ENCODE measurements at regions not wholly inside any gene's neighbourhood (a gene's known extent, or its start where the extent isn't known, plus 50 kb on each side); places are given as distances from the start of the nearest gene placed in this dataset.

DNA sequence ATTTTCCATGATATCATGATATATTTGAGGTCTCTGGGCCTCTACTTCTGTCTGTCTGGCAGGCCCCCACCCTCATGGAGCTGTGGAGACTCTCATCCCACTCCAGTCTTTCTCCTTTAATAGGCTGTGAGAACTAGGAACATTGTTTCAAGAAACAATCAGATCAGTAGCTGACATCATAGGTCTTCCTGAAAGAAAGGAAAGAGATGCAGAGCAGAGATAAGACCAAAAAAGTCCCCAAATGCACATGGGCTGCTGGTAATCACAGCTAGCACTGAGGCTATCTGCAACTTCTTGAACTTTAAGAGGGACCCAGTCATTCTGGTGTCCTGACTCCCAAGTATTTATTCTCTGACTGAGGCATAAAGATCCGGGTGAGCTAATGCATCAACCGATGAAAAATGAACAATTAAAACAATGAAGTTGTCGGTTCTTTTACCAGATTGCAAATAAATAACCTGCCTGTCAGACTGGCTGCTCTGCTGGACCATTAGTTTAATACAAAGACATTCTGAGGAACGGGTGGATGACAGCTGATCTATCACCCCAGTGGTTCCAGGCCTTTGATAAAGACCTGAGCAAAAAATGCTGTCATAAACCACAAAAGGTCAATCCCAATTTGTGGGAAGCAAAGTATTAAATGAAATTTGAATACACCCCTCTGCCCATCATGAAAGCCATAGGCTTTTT lies 780.8 kb upstream of the GOLIM4 start:
- TF ChIP-seq, protein P1, sequence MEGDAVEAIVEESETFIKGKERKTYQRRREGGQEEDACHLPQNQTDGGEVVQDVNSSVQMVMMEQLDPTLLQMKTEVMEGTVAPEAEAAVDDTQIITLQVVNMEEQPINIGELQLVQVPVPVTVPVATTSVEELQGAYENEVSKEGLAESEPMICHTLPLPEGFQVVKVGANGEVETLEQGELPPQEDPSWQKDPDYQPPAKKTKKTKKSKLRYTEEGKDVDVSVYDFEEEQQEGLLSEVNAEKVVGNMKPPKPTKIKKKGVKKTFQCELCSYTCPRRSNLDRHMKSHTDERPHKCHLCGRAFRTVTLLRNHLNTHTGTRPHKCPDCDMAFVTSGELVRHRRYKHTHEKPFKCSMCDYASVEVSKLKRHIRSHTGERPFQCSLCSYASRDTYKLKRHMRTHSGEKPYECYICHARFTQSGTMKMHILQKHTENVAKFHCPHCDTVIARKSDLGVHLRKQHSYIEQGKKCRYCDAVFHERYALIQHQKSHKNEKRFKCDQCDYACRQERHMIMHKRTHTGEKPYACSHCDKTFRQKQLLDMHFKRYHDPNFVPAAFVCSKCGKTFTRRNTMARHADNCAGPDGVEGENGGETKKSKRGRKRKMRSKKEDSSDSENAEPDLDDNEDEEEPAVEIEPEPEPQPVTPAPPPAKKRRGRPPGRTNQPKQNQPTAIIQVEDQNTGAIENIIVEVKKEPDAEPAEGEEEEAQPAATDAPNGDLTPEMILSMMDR (IDR thresholded peaks at IDR 0.05 in 2 of 3, conservative IDR thresholded peaks at IDR 0.05 in 1 of 3; ENCODE audit: borderline replicate concordance in 1 of 3, insufficient read depth in 1 of 3, low read depth in 2 of 3, low read length in 2 of 3), result no peak
- no peak for TF ChIP-seq SP1 (IDR thresholded peaks at IDR 0.05; ENCODE audit: low read depth)
- no peak for TF ChIP-seq ZNF274 (IDR thresholded peaks at IDR 0.05; ENCODE audit: low read depth, low read length)
- TF ChIP-seq, protein P2, sequence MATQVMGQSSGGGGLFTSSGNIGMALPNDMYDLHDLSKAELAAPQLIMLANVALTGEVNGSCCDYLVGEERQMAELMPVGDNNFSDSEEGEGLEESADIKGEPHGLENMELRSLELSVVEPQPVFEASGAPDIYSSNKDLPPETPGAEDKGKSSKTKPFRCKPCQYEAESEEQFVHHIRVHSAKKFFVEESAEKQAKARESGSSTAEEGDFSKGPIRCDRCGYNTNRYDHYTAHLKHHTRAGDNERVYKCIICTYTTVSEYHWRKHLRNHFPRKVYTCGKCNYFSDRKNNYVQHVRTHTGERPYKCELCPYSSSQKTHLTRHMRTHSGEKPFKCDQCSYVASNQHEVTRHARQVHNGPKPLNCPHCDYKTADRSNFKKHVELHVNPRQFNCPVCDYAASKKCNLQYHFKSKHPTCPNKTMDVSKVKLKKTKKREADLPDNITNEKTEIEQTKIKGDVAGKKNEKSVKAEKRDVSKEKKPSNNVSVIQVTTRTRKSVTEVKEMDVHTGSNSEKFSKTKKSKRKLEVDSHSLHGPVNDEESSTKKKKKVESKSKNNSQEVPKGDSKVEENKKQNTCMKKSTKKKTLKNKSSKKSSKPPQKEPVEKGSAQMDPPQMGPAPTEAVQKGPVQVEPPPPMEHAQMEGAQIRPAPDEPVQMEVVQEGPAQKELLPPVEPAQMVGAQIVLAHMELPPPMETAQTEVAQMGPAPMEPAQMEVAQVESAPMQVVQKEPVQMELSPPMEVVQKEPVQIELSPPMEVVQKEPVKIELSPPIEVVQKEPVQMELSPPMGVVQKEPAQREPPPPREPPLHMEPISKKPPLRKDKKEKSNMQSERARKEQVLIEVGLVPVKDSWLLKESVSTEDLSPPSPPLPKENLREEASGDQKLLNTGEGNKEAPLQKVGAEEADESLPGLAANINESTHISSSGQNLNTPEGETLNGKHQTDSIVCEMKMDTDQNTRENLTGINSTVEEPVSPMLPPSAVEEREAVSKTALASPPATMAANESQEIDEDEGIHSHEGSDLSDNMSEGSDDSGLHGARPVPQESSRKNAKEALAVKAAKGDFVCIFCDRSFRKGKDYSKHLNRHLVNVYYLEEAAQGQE (IDR thresholded peaks at IDR 0.05; ENCODE audit: low read depth), result no peak
- TF ChIP-seq EZH2 (IDR thresholded peaks at IDR 0.05), result no peak
- TF ChIP-seq YY1 (IDR thresholded peaks at IDR 0.05; ENCODE audit: extremely low read depth, insufficient replicate concordance, low read depth, low read length), result no peak
- TF ChIP-seq RAD21 (IDR thresholded peaks at IDR 0.05; ENCODE audit: low read depth), result no peak
- no peak for TF ChIP-seq TCF7L2 (IDR thresholded peaks at IDR 0.05; ENCODE audit: borderline replicate concordance, extremely low read depth, insufficient read depth, insufficient read length)
